T-helper 2 cell (primary cell): ENCODE measurements at regions not wholly inside any gene's neighbourhood (a gene's known extent, or its start where the extent isn't known, plus 50 kb on each side); places are given as distances from the start of the nearest gene placed in this dataset.

ENCODE experiments used
- DNase-seq, 5 experiments: peaks; one replicate each; pipeline versions ENCODE4 v3.0.0 to v3.0.0-alpha.2; 2012 to 2022

GRCh38 chr13:27014406-27015359, 156.9 kb downstream of the USP12 start:
- DNase-seq, result no peak

- DNase-seq, result no peak
Measured at GRCh38 chr13:27012482-27013197, 159.0 kb downstream of the USP12 start.

GRCh38 chr13:27011661-27012060, 159.9 kb downstream of the USP12 start:
- DNase-seq, result no peak

GRCh38 chr13:27008733-27009132, 162.9 kb downstream of the USP12 start:
- no peak for DNase-seq

GRCh38 chr13:27007166-27007565, 164.4 kb downstream of the USP12 start:
- DNase-seq, result no peak

- DNase-seq, result peak in 1 of 5 experiments; percentile 37
Measured at GRCh38 chr13:27006519-27007161, 165.0 kb downstream of the USP12 start.

GRCh38 chr13:27005976-27006518, 165.6 kb downstream of the USP12 start:
- no peak for DNase-seq

- DNase-seq, result no peak
Measured at GRCh38 chr13:27005556-27005955, 166.1 kb downstream of the USP12 start.

GRCh38 chr13:27004866-27005265, 166.7 kb downstream of the USP12 start:
- no peak for DNase-seq

- no peak for DNase-seq
Measured at GRCh38 chr13:27004326-27004725, 167.3 kb downstream of the USP12 start.

GRCh38 chr13:27001705-27002104, 169.9 kb downstream of the USP12 start:
- DNase-seq, result no peak

- no peak for DNase-seq
Measured at GRCh38 chr13:27000686-27001085, 170.9 kb downstream of the USP12 start.

GRCh38 chr13:26999499-26999898, 172.1 kb downstream of the USP12 start:
- DNase-seq, result no peak

GRCh38 chr13:26998292-26998691, 173.3 kb downstream of the USP12 start:
- DNase-seq, result no peak

- DNase-seq, result peak in 1 of 5 experiments; percentile 73
Measured at GRCh38 chr13:26996965-26997752, 174.5 kb downstream of the USP12 start.

- no peak for DNase-seq
Measured at GRCh38 chr13:26995159-26995558, 176.5 kb downstream of the USP12 start.

- DNase-seq, result no peak
Measured at GRCh38 chr13:26993780-26994179, 177.8 kb downstream of the USP12 start.

GRCh38 chr13:26992951-26993719, 178.5 kb downstream of the USP12 start:
- no peak for DNase-seq

GRCh38 chr13:26991508-26992181, 180.0 kb downstream of the USP12 start:
- DNase-seq, result no peak

GRCh38 chr13:26989957-26990713, 181.5 kb downstream of the USP12 start:
- no peak for DNase-seq
